Endodermal cell (in vitro differentiated cells): ENCODE measurements at regions not wholly inside any gene's neighbourhood (a gene's known extent, or its start where the extent isn't known, plus 50 kb on each side); places are given as distances from the start of the nearest gene placed in this dataset.

ENCODE experiments used
- DNase-seq: peaks from one replicate; pipeline ENCODE4 v3.0.0-alpha.2; 2017
- H3K27ac ChIP-seq: 2 replicates; pipeline ENCODE4 v1.5.1; 2013; ENCODE audit warnings: mild to moderate bottlenecking, low read depth, low read length, moderate library complexity
- H3K27me3 ChIP-seq: 2 replicates; pipeline ENCODE4 v1.6.1; 2013; ENCODE audit warnings: mild to moderate bottlenecking, low read length, moderate library complexity; ENCODE audit not compliant: insufficient read depth, control insufficient read depth, poor library complexity, severe bottlenecking
- H3K36me3 ChIP-seq: 2 replicates; pipeline ENCODE4 v1.7.0; 2013; ENCODE audit warnings: mild to moderate bottlenecking, low read length, moderate library complexity; ENCODE audit not compliant: control insufficient read depth, insufficient read depth
- H3K4me1 ChIP-seq: one replicate; pipeline ENCODE4 v1.7.0; 2013; ENCODE audit warnings: low read length; ENCODE audit not compliant: control insufficient read depth, insufficient read depth
- H3K4me3 ChIP-seq: 2 replicates; pipeline ENCODE4 v1.5.1; 2013; ENCODE audit warnings: mild to moderate bottlenecking, low read length, moderate library complexity
- H3K9ac ChIP-seq: 2 replicates; pipeline ENCODE4 v1.6.1; 2013; ENCODE audit warnings: mild to moderate bottlenecking, low read length, moderate library complexity; ENCODE audit not compliant: poor library complexity, severe bottlenecking; ENCODE audit errors: extremely low read depth
- H3K9me3 ChIP-seq: 2 replicates; pipeline ENCODE4 v1.6.1; 2013; ENCODE audit warnings: mild to moderate bottlenecking, low read length, moderate library complexity; ENCODE audit not compliant: control insufficient read depth
- H3K27ac Mint-ChIP-seq: 2 replicates; pipeline ENCODE4 v1.8.0; 2020; ENCODE audit warnings: mixed read lengths
- H3K27me3 Mint-ChIP-seq: 2 replicates; pipeline ENCODE4 v1.8.0; 2021; ENCODE audit warnings: mild to moderate bottlenecking, mixed read lengths; ENCODE audit not compliant: insufficient read depth
- H3K36me3 Mint-ChIP-seq: 2 replicates; pipeline ENCODE4 v1.8.0; 2020; ENCODE audit warnings: low read depth, mixed read lengths
- H3K4me1 Mint-ChIP-seq: 2 replicates; pipeline ENCODE4 v1.8.0; 2020; ENCODE audit warnings: mixed read lengths
- H3K4me3 Mint-ChIP-seq: 2 replicates; pipeline ENCODE4 v1.8.0; 2020; ENCODE audit warnings: mild to moderate bottlenecking, moderate library complexity, mixed read lengths
- H3K9me3 Mint-ChIP-seq: 2 replicates; pipeline ENCODE4 v1.8.0; 2020; ENCODE audit warnings: mild to moderate bottlenecking, mixed read lengths
- CTCF ChIP-seq: fragments of 200-600 bp; sonication (generic); conservative IDR thresholded peaks from 2 replicates; pipeline ENCODE4 v1.5.0; 2021; ENCODE audit warnings: antibody characterized with exemption, mild to moderate bottlenecking
- WGBS, 2 experiments: methylation state at CpG; one replicate each; pipeline versions ENCODE4 v1.1.5 to v1.1.7; 2013; ENCODE audit warnings: missing lambda C conversion rate in 2 of 2, mixed read lengths in 1 of 2; ENCODE audit not compliant: insufficient coverage in 1 of 2, insufficient read length in 1 of 2; 5-methylcytosine and 5-hydroxymethylcytosine counted together

GRCh38 chr3:187454085-187454815, 86.1 kb downstream of the RTP4 start:
- Histone ChIP-seq H3K9me3 (peaks cover 21% of the 10 kb centered on the region), H3K36me3 (no peaks in the 10 kb centered on the region), H3K27me3 (no peaks in the 10 kb centered on the region), H3K27ac (no peak overlapping the region), H3K4me3 (no peak overlapping the region), H3K4me1 (no peaks in the 10 kb centered on the region), H3K9ac (no peak overlapping the region)
- Mint-ChIP-seq H3K27me3 (no peaks in the 10 kb centered on the region), H3K9me3 (peaks cover 11% of the 10 kb centered on the region), H3K4me1 (peaks cover 36% of the 10 kb centered on the region), H3K4me3 (no peak overlapping the region), H3K36me3 (peaks cover 6% of the 10 kb centered on the region), H3K27ac (no peak overlapping the region)
- 67 to 79% methylated on average over 4 to 6 of the region's 6 CpGs for WGBS, 2 experiments
- peak; percentile 8 for DNase-seq
- no peak for TF ChIP-seq CTCF

- Histone ChIP-seq H3K9me3 (peaks cover 21% of the 10 kb centered on the region), H3K27me3 (no peaks in the 10 kb centered on the region), H3K4me3 (peak overlapping the region; percentile 37), H3K4me1 (no peaks in the 10 kb centered on the region), H3K27ac (peak overlapping the region; percentile 60), H3K9ac (peak overlapping the region; percentile 18), H3K36me3 (no peaks in the 10 kb centered on the region)
- Mint-ChIP-seq H3K27me3 (no peaks in the 10 kb centered on the region), H3K4me3 (no peak overlapping the region), H3K9me3 (peaks cover 11% of the 10 kb centered on the region), H3K27ac (peak overlapping the region; percentile 84), H3K36me3 (peaks cover 6% of the 10 kb centered on the region), H3K4me1 (peaks cover 28% of the 10 kb centered on the region)
- no peak for TF ChIP-seq CTCF
- 71 to 73% methylated on average over 3 to 7 of the region's 7 CpGs for WGBS, 2 experiments
- no peak for DNase-seq
Measured at GRCh38 chr3:187450431-187451190, 82.4 kb downstream of the RTP4 start.

- 100% methylated on average over 1 of the region's 1 CpG for WGBS, 2 experiments
Measured at GRCh38 chr3:187448674-187449073, 80.5 kb downstream of the RTP4 start.

More at GRCh38 chr3:187448674-187449073, 80.5 kb downstream of the RTP4 start:
- Mint-ChIP-seq H3K27me3 (no peaks in the 10 kb centered on the region), H3K9me3 (peaks cover 11% of the 10 kb centered on the region), H3K27ac (no peak overlapping the region), H3K4me1 (peaks cover 31% of the 10 kb centered on the region), H3K4me3 (no peak overlapping the region), H3K36me3 (peaks cover 6% of the 10 kb centered on the region)
- peak; percentile 52 for TF ChIP-seq CTCF
- Histone ChIP-seq H3K9me3 (peaks cover 21% of the 10 kb centered on the region), H3K4me1 (no peaks in the 10 kb centered on the region), H3K27ac (no peak overlapping the region), H3K27me3 (no peaks in the 10 kb centered on the region), H3K36me3 (no peaks in the 10 kb centered on the region), H3K9ac (no peak overlapping the region), H3K4me3 (no peak overlapping the region)
- DNase-seq = no peak
